ENCODE measurements at regions not wholly inside any gene's neighbourhood (a gene's known extent, or its start where the extent isn't known, plus 50 kb on each side); places are given as distances from the start of the nearest gene placed in this dataset.
"Not testable (repeated sequence)": the region's sequence is repeated elsewhere in the genome, so short reads cannot be mapped to it uniquely, and the experiment has no call there.

- Mint-ChIP-seq H3K9me3 (no peaks in the 10 kb centered on the region), H3K27me3 (peaks cover 3% of the 10 kb centered on the region), H3K27ac (no peak overlapping the region), H3K4me1 (ENCODE audit: low read depth) (no peaks in the 10 kb centered on the region), H3K36me3 (ENCODE audit: low read depth) (no peaks in the 10 kb centered on the region), H3K4me3 (no peak overlapping the region)
Measured at GRCh38 chr6:170056278-170056711, 234.6 kb downstream of the DLL1 start.

GRCh38 chr6:170055797-170056196 is 235.1 kb downstream of the DLL1 start:
- H3K36me3 Mint-ChIP-seq (ENCODE audit: low read depth); H3K27me3 Mint-ChIP-seq; H3K27ac Mint-ChIP-seq; H3K4me1 Mint-ChIP-seq (ENCODE audit: low read depth); H3K4me3 Mint-ChIP-seq; H3K9me3 Mint-ChIP-seq: not testable (repeated sequence)

GRCh38 chr6:170053966-170054661 is 236.8 kb downstream of the DLL1 start:
- no peaks in the 10 kb centered on the region for H3K36me3 Mint-ChIP-seq (ENCODE audit: low read depth)
- peaks cover 3% of the 10 kb centered on the region for H3K27me3 Mint-ChIP-seq
- H3K27ac Mint-ChIP-seq: no peak overlapping the region
- no peaks in the 10 kb centered on the region for H3K9me3 Mint-ChIP-seq
- H3K4me1 Mint-ChIP-seq (ENCODE audit: low read depth): no peaks in the 10 kb centered on the region
- H3K4me3 Mint-ChIP-seq: no peak overlapping the region

GRCh38 chr6:170052991-170053821 is 237.7 kb downstream of the DLL1 start:
- no peaks in the 10 kb centered on the region for H3K36me3 Mint-ChIP-seq (ENCODE audit: low read depth)
- no peaks in the 10 kb centered on the region for H3K9me3 Mint-ChIP-seq
- H3K27me3 Mint-ChIP-seq: peaks cover 3% of the 10 kb centered on the region
- no peak overlapping the region for H3K27ac Mint-ChIP-seq
- no peak overlapping the region for H3K4me3 Mint-ChIP-seq
- no peaks in the 10 kb centered on the region for H3K4me1 Mint-ChIP-seq (ENCODE audit: low read depth)

GRCh38 chr6:170051229-170052172 is 239.4 kb downstream of the DLL1 start:
- Mint-ChIP-seq H3K4me3 (no peak overlapping the region), H3K27ac (no peak overlapping the region), H3K9me3 (no peaks in the 10 kb centered on the region), H3K36me3 (ENCODE audit: low read depth) (no peaks in the 10 kb centered on the region), H3K4me1 (ENCODE audit: low read depth) (no peaks in the 10 kb centered on the region), H3K27me3 (peaks cover 7% of the 10 kb centered on the region)

GRCh38 chr6:170050591-170051041 is 240.3 kb downstream of the DLL1 start:
- H3K9me3 Mint-ChIP-seq: no peaks in the 10 kb centered on the region

GRCh38 chr6:170049641-170050561 is 241.0 kb downstream of the DLL1 start:
- H3K27me3 Mint-ChIP-seq: peaks cover 7% of the 10 kb centered on the region
- no peaks in the 10 kb centered on the region for H3K9me3 Mint-ChIP-seq
- H3K36me3 Mint-ChIP-seq (ENCODE audit: low read depth): no peaks in the 10 kb centered on the region
- no peaks in the 10 kb centered on the region for H3K4me1 Mint-ChIP-seq (ENCODE audit: low read depth)
- H3K4me3 Mint-ChIP-seq: no peak overlapping the region
- H3K27ac Mint-ChIP-seq: no peak overlapping the region

More at GRCh38 chr6:170050591-170051041, 240.3 kb downstream of the DLL1 start:
- Mint-ChIP-seq H3K27ac (no peak overlapping the region), H3K36me3 (ENCODE audit: low read depth) (no peaks in the 10 kb centered on the region), H3K4me1 (ENCODE audit: low read depth) (no peaks in the 10 kb centered on the region), H3K4me3 (no peak overlapping the region), H3K27me3 (peaks cover 7% of the 10 kb centered on the region)

- peaks cover 4% of the 10 kb centered on the region for H3K27me3 Mint-ChIP-seq
- no peak overlapping the region for H3K4me3 Mint-ChIP-seq
- H3K27ac Mint-ChIP-seq: no peak overlapping the region
- no peaks in the 10 kb centered on the region for H3K4me1 Mint-ChIP-seq (ENCODE audit: low read depth)
- H3K36me3 Mint-ChIP-seq (ENCODE audit: low read depth): no peaks in the 10 kb centered on the region
- no peaks in the 10 kb centered on the region for H3K9me3 Mint-ChIP-seq
Measured at GRCh38 chr6:170048615-170049256, 242.1 kb downstream of the DLL1 start.

GRCh38 chr6:170047823-170048222 is 243.1 kb downstream of the DLL1 start:
- H3K4me3 Mint-ChIP-seq: no peak overlapping the region
- H3K4me1 Mint-ChIP-seq (ENCODE audit: low read depth): no peaks in the 10 kb centered on the region
- H3K27me3 Mint-ChIP-seq: peaks cover 4% of the 10 kb centered on the region
- H3K27ac Mint-ChIP-seq: no peak overlapping the region
- no peaks in the 10 kb centered on the region for H3K36me3 Mint-ChIP-seq (ENCODE audit: low read depth)
- no peaks in the 10 kb centered on the region for H3K9me3 Mint-ChIP-seq

GRCh38 chr6:170046791-170047626 is 243.9 kb downstream of the DLL1 start:
- Mint-ChIP-seq H3K4me1 (ENCODE audit: low read depth) (no peaks in the 10 kb centered on the region), H3K4me3 (no peak overlapping the region)

GRCh38 chr6:170045981-170046667 is 244.8 kb downstream of the DLL1 start:
- Mint-ChIP-seq H3K27me3 (peaks cover 4% of the 10 kb centered on the region), H3K36me3 (ENCODE audit: low read depth) (no peaks in the 10 kb centered on the region), H3K9me3 (no peaks in the 10 kb centered on the region), H3K4me1 (ENCODE audit: low read depth) (no peaks in the 10 kb centered on the region), H3K4me3 (no peak overlapping the region), H3K27ac (no peak overlapping the region)

More at GRCh38 chr6:170046791-170047626, 243.9 kb downstream of the DLL1 start:
- Mint-ChIP-seq H3K9me3 (no peaks in the 10 kb centered on the region), H3K27ac (no peak overlapping the region), H3K27me3 (peaks cover 4% of the 10 kb centered on the region), H3K36me3 (ENCODE audit: low read depth) (no peaks in the 10 kb centered on the region)

GRCh38 chr6:170045563-170045960 is 245.3 kb downstream of the DLL1 start:
- Mint-ChIP-seq H3K27ac (no peak overlapping the region), H3K9me3 (no peaks in the 10 kb centered on the region), H3K4me3 (no peak overlapping the region), H3K36me3 (ENCODE audit: low read depth) (no peaks in the 10 kb centered on the region), H3K27me3 (peaks cover 4% of the 10 kb centered on the region), H3K4me1 (ENCODE audit: low read depth) (no peaks in the 10 kb centered on the region)
